ENCODE measurements at regions not wholly inside any gene's neighbourhood (a gene's known extent, or its start where the extent isn't known, plus 50 kb on each side); places are given as distances from the start of the nearest gene placed in this dataset.

GRCh38 chr14:104332634-104333270 is 194.4 kb downstream of the KIF26A start:
- TF ChIP-seq, protein P1, sequence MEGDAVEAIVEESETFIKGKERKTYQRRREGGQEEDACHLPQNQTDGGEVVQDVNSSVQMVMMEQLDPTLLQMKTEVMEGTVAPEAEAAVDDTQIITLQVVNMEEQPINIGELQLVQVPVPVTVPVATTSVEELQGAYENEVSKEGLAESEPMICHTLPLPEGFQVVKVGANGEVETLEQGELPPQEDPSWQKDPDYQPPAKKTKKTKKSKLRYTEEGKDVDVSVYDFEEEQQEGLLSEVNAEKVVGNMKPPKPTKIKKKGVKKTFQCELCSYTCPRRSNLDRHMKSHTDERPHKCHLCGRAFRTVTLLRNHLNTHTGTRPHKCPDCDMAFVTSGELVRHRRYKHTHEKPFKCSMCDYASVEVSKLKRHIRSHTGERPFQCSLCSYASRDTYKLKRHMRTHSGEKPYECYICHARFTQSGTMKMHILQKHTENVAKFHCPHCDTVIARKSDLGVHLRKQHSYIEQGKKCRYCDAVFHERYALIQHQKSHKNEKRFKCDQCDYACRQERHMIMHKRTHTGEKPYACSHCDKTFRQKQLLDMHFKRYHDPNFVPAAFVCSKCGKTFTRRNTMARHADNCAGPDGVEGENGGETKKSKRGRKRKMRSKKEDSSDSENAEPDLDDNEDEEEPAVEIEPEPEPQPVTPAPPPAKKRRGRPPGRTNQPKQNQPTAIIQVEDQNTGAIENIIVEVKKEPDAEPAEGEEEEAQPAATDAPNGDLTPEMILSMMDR (IDR thresholded peaks at IDR 0.05) = no peak
- H3K9me3 Mint-ChIP-seq (ENCODE audit: low read depth) = peaks cover 28% of the 10 kb centered on the region
- no peak overlapping the region for H3K4me3 Mint-ChIP-seq (ENCODE audit: unreplicated experiment)
- peaks cover 3% of the 10 kb centered on the region for H3K36me3 Mint-ChIP-seq (ENCODE audit: low read depth)
- no peak overlapping the region for H3K27ac Mint-ChIP-seq (ENCODE audit: unreplicated experiment)
- H3K4me1 Mint-ChIP-seq (ENCODE audit: low read depth) = no peaks in the 10 kb centered on the region
- peaks cover 8% of the 10 kb centered on the region for H3K27me3 Mint-ChIP-seq (ENCODE audit: low read depth)
- DNase-seq (ENCODE audit: low spot score) = no peak

DNA sequence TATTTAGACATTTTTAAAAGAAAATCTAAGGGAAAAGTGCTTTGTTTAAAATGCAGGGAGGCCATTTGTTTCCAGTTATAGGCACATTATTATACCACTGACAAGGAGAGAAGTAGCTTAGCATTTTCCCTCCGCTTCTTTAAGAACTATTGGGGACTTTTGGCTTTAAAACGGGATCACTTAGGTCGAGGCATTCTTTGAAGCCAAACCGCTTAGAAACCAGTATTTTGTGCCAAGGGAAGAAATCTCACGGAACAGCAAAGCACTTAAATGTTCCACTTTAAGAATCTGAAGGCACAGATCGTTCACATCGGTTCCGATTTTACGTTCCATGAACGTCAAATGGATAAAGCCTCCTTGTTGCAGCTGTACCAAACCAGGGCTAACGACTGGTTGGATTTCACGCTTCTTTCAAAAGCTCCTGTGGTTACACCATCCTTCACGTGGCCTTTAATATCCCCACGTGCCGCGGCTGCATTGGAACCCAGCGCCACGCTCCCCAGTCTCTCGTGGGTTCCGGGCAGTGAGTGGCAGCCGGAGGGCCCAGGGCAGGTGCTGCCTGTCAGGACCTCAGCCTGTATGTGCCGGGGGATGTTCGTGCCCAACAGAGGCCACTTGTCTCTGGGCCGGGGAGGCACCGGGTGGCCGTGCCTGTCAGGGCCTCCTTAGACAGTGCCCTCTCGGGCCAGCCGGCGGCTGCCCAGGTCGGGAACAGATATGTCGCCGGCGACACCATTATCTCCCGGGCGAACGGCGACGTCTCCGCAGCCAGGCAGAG is 195.4 kb downstream of the KIF26A start:
- peaks cover 13% of the 10 kb centered on the region for H3K27me3 Mint-ChIP-seq (ENCODE audit: low read depth)
- DNase-seq (ENCODE audit: low spot score) = no peak
- H3K9me3 Mint-ChIP-seq (ENCODE audit: low read depth) = peaks cover 32% of the 10 kb centered on the region
- no peak overlapping the region for H3K27ac Mint-ChIP-seq (ENCODE audit: unreplicated experiment)
- TF ChIP-seq, protein P1 (IDR thresholded peaks at IDR 0.05) = no peak
- no peak overlapping the region for H3K4me3 Mint-ChIP-seq (ENCODE audit: unreplicated experiment)
- peaks cover 4% of the 10 kb centered on the region for H3K36me3 Mint-ChIP-seq (ENCODE audit: low read depth)
- H3K4me1 Mint-ChIP-seq (ENCODE audit: low read depth) = no peaks in the 10 kb centered on the region

- Mint-ChIP-seq H3K9me3 (ENCODE audit: low read depth) (peaks cover 24% of the 10 kb centered on the region), H3K27ac (ENCODE audit: unreplicated experiment) (no peak overlapping the region), H3K4me3 (ENCODE audit: unreplicated experiment) (no peak overlapping the region), H3K4me1 (ENCODE audit: low read depth) (no peaks in the 10 kb centered on the region), H3K36me3 (ENCODE audit: low read depth) (peaks cover 4% of the 10 kb centered on the region), H3K27me3 (ENCODE audit: low read depth) (peaks cover 17% of the 10 kb centered on the region)
- no peak for DNase-seq (ENCODE audit: low spot score)
- TF ChIP-seq, protein P1 (IDR thresholded peaks at IDR 0.05) = no peak
Observed at GRCh38 chr14:104334424-104335161, 196.2 kb downstream of the KIF26A start.

DNA sequence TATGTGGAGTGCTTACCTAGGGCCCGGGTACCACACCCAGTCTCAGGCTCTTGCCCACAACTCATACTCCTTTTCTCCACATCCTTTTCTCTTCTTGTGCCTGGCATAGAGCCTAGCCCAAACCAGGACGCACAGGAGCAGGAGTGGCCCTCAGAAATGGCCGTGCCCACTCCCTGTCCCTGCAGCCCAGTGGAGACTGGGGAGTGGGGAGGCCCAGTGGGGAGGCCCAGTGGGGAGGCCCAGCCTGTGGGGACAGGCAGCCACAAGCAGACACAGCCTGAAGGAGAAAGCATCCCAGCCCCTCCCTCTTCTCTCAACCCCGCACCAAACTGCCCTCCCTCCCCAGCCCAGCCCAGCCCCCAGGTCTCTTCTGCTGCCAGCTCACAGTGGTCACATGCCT is 196.8 kb downstream of the KIF26A start:
- Mint-ChIP-seq H3K4me3 (ENCODE audit: unreplicated experiment) (no peak overlapping the region), H3K27me3 (ENCODE audit: low read depth) (peaks cover 23% of the 10 kb centered on the region), H3K27ac (ENCODE audit: unreplicated experiment) (no peak overlapping the region), H3K4me1 (ENCODE audit: low read depth) (no peaks in the 10 kb centered on the region), H3K36me3 (ENCODE audit: low read depth) (peaks cover 3% of the 10 kb centered on the region), H3K9me3 (ENCODE audit: low read depth) (peaks cover 19% of the 10 kb centered on the region)
- TF ChIP-seq, protein P1 (IDR thresholded peaks at IDR 0.05) = no peak
- DNase-seq (ENCODE audit: low spot score) = no peak

DNA sequence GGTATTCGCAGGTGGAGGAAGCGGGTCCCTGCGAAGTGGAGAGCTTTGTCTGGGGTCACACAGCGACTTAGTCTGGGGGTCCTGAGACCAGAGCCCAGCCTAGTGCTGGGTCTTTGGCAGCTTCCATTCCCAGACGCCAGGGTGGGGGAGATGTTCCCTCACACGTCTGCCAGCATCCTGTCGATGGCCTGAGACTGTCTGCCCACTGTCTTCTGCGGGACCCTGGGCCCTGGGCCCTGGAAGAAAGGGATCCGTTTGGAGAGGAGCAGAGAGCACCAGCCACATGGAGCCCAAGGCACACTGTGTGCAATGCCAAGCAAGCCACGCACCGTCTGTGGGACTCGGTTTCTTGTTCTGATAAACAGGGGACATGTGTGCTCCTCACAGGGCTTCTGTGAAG is 197.2 kb downstream of the KIF26A start:
- H3K36me3 Mint-ChIP-seq (ENCODE audit: low read depth) = peaks cover 3% of the 10 kb centered on the region
- TF ChIP-seq, protein P1 (IDR thresholded peaks at IDR 0.05) = no peak
- no peak for DNase-seq (ENCODE audit: low spot score)
- H3K4me1 Mint-ChIP-seq (ENCODE audit: low read depth) = no peaks in the 10 kb centered on the region
- peaks cover 26% of the 10 kb centered on the region for H3K27me3 Mint-ChIP-seq (ENCODE audit: low read depth)
- H3K9me3 Mint-ChIP-seq (ENCODE audit: low read depth) = peaks cover 16% of the 10 kb centered on the region
- no peak overlapping the region for H3K4me3 Mint-ChIP-seq (ENCODE audit: unreplicated experiment)
- no peak overlapping the region for H3K27ac Mint-ChIP-seq (ENCODE audit: unreplicated experiment)

Data from chondrocyte (in vitro differentiated cells).